ENCODE measurements at regions not wholly inside any gene's neighbourhood (a gene's known extent, or its start where the extent isn't known, plus 50 kb on each side); places are given as distances from the start of the nearest gene placed in this dataset.

DNA sequence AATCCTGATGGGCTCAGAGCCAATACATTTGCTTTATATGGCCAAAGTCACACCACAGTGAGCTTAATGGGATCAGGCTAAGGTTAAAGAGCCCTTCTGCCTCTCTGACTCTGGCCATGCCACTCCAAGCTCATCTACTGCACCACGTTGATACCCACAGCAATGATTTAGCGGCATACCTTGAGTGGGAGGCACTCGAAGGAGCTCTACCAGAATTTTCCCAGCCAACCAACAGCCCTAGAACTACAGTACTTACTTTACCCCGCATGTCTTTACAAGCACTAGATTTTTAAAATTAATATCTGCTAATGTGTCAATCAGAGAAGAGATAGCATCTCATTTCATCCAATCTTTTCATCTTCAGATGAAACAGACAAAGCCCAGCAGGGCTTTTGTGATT, 300.5 kb downstream of the GRIN2B start:
- DNase-seq (ENCODE audit: low read depth in 3 of 3), result no peak

DNA sequence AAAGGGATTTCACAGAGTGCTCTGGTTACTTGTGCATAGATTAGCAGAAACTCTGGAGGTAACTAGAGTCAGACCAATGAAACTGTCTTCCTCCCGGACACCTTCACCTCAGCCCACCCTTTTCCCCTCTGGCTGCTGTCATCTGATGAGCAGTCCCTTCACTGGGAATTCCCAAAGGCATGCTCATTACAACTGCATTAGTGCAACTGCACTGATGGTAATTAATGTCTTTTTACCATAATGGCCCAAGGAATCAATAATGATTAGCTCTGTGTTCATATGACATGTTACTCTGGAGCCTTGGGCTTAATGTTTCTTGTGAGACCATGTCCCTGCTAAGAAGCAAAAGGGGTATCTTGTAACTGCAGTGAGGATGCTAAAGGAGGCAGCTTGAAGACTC, 304.5 kb downstream of the GRIN2B start:
- no peak for DNase-seq (ENCODE audit: low read depth in 3 of 3)

DNA sequence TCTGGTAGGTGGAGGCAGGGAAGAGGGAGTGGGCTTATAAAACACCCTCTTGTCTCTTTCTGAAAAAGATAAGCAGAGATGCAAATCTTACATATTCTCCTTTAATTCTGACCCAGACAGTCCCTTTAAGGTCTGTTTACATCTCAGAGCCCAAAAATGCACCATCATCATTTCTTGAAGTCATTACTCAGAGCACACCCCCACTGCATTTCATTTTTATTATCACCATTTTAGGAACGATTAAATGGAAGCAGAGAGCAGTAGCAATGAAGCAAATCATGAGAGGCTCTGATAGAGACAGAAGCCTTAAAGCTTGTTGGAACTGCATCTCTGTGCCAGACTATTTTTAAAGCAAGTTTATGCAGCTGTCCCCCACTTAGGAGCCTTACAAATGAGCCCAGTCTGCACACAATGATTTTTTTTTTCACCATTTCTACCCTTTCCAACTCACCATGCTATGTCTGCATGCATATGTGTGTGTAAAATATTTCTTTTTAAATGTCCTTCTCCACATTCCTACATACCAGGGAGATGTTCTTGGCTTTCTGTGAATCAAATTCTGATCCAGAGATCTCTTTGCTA, 311.0 kb downstream of the GRIN2B start:
- no peak for DNase-seq (ENCODE audit: low read depth in 3 of 3)

DNA sequence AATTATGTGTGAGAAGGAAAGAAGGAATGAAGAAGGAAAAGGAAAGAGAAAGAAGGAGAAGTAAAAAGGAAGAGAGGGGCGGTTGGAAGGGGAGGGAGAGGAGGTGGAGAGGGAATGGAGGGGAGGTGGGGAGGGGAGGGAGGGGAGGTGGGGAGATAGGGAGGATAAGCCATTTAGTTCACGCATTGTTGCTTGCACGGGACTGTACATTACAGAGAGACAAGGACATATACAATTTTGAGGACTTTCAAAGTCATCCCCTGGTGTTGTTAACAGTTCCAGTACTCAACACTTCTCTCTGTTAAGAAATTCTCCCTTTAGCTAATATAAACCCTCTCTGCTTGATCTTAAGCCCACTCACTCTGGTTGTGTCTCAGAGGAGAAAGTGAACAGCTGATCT, 312.5 kb downstream of the GRIN2B start:
- no peak for DNase-seq (ENCODE audit: low read depth in 3 of 3)

DNA sequence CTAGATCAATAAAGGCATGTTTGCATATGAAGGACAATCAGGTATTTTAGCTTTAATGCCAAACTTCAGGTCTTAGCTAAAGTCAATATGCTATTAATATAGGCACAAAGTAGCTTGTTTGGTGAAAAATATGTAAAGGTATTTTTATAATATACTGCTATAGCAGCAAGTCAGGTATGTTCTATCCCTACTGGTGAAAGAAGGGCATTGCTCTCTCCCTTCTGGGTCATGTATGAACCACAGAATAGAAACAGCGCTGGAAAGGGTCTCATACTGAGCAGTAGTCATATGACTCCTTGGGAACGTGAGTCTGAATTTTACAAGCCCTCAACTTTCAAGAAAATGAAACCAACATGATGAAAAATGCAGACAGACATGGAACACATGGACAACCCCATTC, 314.6 kb downstream of the GRIN2B start:
- no peak for DNase-seq (ENCODE audit: low read depth in 3 of 3)

DNA sequence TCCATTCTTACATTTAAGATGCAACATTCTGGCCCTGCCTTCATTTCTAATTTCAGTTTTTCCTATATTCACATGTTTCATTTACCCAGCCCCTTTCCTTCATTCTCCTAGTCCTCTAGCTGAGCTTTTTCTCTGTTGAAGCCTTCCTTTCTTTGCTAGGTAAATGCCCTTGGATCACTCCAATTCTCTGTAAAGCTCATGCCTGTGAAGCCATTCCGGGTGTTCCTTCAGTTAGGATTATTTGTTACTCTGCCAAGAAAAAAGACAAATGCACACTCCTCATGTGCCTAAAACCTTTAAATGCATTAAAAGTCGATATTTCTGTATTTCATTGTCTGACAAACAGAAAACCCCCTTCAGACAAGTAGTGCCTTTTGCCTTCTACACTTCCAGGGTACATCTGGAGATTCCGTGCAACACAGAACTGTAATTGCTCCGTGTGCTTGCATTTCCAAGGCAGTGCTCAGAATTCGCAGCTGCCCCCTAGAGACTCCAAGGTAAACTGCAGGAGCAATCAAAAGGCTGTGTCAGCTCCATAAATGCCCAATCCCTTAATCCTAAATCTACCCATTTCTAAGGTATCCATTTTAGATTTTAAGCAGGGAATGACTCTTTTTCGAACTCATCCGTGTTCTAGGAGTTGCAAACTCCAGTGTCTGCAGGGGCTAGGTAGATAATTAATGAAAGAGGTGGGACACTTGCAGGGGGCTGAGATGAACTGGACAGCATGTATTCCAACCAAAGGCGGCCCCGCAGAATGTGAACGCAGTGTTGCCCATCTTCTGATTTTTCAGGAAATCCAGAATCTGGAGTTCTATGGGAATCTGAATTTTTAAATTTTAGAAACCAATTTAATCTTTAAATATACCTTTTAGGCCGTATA, 320.2 kb downstream of the GRIN2B start:
- no peak for DNase-seq (ENCODE audit: low read depth in 3 of 3)

DNA sequence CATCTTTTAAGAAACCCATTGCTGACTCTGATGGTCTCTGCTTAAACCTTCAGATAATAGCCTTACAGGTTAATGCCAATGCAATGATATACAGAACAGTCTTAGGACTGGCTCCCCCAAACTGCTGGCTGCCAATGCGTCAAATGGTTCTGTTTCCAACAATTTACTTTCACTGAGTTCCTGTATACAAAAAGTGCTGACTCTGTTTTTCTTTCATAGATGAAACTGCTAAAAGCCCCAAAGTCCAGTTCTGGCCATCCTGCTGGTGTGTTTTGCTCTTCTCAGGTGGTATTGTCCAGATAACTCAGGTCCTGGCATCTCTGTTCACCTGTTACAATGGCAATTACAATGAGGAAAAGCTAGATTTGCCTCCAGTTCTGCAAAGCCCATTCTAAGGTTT, 326.9 kb downstream of the GRIN2B start:
- DNase-seq (ENCODE audit: low read depth in 3 of 3), result no peak

DNA sequence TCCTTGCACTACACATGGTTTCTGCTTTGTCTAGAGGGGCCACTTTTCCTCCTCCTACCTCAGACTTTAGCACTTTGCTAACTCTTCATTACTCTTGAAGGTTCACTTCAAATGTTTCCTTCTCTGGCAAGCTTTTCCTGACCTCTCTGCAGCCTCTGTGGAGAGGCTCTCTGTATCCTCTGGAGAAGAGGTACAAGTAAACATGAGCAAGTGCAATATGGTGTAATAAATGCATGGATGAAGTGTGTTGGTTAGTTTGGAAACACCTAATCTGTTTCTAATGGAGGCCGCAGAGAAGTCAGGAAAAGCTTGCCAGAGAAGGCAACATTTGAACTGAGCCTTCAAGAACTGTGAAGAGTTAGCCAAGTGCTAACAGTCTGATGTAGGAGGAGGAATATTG, 329.3 kb downstream of the GRIN2B start:
- no peak for DNase-seq (ENCODE audit: low read depth in 3 of 3)

DNA sequence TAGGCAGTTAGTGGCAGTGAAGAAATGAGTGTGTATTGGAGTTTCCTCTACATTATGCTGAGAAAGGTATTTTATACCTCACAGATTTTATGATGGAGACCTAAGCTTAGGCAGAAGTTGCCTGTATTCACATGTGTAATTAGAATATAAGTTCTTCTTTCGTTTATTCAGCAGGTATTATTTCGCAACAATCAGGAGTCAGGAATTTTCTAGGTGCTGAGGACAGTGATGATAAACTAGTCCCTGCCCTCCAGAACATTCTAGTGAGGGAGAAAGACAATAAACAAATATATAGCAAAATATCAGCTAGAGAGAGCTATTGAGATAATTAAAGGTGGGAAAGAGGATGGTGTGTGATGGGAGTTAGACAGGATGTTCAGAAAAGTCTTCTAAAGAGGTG, 345.7 kb downstream of the GRIN2B start:
- no peak for DNase-seq (ENCODE audit: low read depth in 3 of 3)

DNA sequence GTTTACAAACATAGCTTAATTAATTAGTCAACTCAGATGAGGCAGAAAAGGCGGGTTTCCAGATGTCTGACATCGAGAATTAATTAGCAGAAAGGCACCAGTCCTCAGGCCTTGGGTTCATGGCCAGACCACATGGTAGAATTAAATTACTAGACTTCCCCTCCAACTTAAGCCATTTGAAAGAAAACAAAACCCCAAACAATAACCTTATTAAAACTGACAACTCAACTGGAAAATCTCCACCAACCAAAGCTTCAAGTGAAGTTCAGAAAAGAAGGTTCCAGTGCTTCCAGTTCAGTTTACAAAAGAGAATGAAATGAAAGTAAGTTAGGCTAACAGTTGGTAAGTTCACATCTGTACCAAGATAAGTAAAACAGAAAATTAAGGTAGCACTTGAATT, 349.5 kb downstream of the GRIN2B start:
- DNase-seq (ENCODE audit: low read depth in 3 of 3), result no peak

DNA sequence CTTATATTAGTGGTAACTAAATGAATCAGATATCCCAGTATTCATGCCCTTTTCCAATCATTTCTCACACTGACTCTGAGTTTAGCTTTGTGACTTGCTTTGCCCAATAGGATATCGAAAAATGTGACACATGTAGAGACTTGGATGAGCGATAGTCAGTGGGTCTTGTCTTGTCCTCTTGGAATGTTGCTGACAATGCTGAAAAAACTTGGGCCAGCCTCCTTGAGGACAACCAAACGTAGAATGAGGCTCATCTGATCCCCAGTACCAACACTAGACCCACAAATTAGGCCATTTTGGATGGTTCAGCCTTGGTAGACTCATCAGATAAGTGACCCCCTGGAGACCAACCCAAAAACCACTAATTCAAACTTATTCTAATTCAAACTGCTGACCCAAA, 351.0 kb downstream of the GRIN2B start:
- no peak for DNase-seq (ENCODE audit: low read depth in 3 of 3)

DNA sequence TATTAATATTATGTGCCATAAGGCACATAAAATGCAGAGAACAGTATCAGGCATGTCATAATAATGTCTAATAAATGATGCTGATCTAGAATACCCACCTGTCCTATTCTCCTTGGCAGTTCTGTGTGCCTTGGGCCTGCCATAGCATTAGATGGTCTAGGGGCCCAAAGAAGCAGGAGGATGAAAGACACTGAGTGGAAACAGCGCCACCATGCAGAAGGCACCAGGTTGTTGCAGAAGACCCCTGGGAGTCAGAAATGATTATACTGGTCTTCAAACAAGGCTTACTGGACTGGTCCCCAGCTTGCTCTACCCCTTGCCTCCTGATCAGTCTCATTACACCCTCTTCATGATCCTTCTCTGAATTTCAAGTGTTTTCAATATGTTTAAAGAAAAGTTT, 353.3 kb downstream of the GRIN2B start:
- DNase-seq (ENCODE audit: low read depth in 3 of 3), result no peak

DNA sequence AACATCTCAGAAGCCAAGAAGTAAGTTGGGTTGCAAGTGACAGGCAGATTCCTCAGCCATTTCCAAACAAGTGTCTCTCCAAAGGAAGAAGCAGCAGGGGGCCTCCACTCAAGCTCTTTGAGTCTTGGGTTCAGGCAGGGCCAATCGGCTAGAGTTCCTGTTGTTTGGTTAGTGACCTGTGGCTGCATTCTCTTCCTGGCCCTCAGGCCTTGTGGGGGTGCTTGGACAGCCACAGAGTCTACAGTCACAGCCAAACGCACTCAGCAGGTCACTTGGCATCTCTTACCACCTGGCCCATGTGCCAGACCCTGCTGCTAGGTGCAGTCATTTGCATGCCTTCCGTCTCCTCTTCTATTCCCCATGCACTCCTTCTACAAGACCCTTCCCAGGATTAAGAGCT, 353.9 kb downstream of the GRIN2B start:
- DNase-seq (ENCODE audit: low read depth in 3 of 3), result no peak

DNA sequence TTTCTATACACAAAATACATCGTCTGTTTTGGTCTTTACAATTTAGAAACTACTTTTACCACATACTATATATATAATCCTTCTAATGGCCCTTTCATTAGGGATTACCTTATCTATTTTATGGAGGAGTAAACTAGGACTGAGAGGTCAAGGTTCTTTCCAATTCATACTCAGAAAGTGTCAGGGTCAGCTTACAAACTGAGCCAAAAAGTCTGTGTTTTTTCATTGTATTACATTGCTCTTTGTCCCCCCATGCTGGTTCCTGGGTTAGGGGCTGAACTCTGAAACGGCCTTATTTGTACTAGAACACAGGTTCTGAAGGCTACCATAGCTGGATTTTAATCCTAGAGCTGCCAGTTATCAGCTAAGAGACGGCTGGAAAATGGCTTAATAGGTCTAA, 368.1 kb downstream of the GRIN2B start:
- no peak for DNase-seq (ENCODE audit: low read depth in 3 of 3)

DNA sequence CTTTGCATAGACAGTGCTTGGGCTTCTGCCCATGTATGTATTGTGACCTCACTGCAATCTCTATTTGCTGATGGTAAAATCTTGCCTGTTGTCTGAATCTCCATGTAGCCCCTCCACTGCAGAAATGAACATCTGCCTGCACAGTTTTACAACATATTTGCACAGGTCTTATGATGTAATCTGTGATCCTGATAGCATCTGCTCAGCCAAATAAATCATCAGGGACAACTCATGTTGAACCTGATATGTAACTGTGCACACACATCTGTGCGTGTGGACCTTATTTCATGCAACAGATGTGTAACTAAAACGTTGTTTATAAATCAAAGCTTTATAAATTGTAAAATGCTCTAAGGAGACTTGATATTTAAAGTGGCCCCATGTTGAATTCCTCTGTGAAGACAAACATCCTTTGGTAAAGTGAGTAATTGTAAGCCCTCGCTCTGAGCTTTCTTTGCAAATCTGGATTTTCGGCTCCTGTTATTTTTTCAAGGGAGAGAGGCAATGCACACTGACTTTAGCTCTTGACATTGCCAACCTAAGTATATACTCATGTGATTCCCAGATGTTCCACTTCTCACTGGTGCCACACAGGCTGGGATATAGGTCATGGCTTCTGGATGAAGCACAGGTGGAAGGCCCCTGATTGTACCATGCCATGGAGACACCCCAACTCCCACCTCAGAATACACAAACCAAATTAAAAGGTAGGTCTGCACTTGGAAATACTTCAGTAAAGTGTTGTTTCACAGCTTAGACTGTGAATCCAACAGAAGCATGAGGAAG, 371.3 kb downstream of the GRIN2B start:
- no peak for DNase-seq (ENCODE audit: low read depth in 3 of 3)

DNA sequence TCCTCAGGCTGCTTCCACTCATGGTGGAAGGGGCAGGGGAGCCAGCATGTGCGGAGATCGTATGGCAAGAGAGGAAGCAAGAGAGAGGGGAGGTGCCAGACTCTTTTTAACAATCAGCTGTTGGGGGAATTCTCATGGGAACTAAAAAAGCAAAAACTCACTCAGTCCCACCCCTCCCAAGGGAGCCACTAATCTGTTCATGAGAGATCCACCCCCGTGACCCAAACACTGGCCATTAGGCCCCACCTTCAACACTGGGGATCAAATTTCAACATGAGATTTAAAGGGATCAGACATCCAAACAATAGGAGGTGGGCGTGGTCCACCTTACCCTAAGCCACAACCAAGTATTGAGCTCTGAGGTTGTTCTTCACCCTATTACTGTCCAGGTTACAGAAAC, 375.1 kb downstream of the GRIN2B start:
- no peak for DNase-seq (ENCODE audit: low read depth in 3 of 3)

DNA sequence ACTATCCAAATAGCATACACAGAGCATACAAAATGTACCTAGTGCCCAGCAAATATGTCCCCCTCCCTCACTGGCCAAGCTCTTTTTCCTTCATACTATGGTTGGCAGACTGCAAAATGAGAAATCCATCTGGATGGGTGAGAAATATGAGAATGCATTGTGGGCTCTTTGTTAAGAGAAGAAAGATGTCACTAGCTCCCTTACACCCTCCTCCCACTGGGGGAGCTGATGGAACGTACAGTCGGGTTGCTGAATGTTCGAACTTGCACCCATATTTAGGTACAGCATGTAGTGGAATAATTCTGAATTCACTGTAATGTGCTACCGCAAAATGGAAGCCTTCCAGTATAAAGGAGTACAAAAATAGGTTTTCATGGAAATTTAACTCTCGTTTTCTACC, 377.4 kb downstream of the GRIN2B start:
- DNase-seq (ENCODE audit: low read depth in 3 of 3), result no peak

DNA sequence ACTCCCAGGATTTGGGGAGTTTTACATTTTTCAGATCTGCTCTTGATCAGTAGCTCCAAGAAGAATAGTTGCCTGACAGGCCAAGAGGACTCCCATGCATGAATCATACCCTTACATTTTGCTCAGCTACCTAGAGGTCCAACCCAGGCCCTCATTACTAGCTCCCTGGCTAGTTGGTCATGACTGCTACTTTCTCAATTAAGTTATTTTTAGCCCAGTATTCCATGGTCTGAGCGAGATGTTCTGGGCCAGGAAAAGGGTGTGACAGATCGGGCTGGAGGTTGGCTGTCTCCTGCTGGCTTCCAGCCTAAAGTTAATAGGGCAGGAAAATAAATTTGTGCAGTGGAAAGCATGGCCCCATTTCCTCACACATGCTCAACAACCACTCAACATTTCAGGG, 379.2 kb downstream of the GRIN2B start:
- no peak for DNase-seq (ENCODE audit: low read depth in 3 of 3)

DNA sequence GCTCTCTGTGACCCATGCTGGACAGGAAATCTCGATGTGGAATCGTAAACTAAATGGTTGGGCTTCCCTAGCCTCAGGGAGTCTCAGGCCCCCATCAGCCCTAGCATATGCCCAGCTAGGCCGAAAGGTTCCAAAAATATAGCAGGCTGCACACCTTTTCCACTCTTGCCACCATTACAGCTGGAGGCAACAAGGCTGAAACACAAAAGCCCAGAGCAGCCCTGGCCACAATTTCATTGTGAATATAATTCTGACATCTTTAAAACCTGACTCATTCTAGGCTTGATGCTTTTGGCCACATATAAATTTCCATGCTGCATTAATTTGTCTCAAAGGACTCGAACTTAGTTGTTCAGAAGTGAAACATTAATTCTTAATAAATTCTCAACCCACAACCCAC, 382.2 kb downstream of the GRIN2B start:
- no peak for DNase-seq (ENCODE audit: low read depth in 3 of 3)

DNA sequence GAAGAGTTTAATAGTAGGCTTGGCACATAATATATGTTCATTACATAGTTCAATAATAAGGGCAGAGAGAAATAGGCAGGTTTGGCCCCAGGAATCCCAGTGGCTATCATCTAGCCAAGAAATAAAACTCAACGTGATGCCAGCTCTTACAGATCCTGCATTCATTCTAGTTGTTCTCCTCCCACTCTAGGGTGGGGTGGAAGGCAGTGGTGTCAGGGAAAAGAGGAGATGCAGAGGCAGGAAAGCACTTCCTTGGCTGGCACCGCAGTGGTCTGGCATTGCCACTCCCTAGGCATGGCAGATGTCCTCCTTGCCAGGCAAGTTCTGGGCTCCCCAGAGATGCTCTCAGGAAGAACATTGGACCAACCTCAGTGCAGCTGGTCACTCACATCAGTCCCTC, 383.6 kb downstream of the GRIN2B start:
- no peak for DNase-seq (ENCODE audit: low read depth in 3 of 3)

DNA sequence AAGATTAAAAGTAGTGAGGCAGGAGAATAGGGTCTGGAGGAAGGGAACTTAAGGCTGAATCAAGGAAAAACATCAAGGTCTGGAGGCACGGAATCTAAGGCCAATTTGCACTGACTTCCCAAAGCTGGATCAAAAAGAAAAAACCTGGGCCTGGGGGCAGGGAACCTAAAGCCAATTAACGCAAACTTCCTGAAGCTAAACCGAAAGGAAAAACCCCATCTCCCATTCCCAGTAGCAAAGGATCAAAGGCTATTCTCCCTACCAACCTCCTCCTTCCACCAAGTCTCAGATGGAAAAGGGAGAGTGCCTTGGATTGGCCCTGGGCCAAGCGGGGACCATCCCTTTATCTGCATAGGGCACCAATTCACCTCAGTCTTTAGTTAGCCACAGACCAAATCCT, 384.2 kb downstream of the GRIN2B start:
- DNase-seq (ENCODE audit: low read depth in 3 of 3), result no peak

DNA sequence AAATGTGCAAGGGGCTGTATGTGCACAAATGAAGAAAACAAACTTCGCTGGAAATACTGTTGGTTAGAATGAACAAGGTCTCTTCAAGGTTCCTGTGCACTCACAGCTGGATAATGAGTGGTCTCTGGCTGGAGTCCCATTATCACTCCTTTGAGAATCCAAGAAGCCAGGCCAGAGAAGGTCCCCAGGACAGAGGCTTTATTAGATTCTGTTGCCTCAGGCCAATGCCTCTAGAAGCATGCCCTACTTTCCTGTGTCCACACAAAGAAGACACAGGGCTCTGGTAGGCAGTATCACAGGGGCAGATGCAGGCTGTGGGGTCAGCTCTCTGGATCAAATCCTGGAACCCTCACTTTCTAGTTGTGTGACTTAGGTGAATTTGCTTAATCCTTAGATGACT, 384.7 kb downstream of the GRIN2B start:
- DNase-seq (ENCODE audit: low read depth in 3 of 3), result no peak

Measured in stimulated activated CD4-positive, alpha-beta T cell treated with anti-CD3 and anti-CD28 coated beads, TNF-alpha, amount 100 ng/mL, for 4 hours (primary cell).